AG04449 (cell line): ENCODE measurements at regions not wholly inside any gene's neighbourhood (a gene's known extent, or its start where the extent isn't known, plus 50 kb on each side); places are given as distances from the start of the nearest gene placed in this dataset.

Experiments
- CTCF ChIA-PET: fragments of 350-600 bp; formaldehyde crosslinking; extraction: SDS; loops from one replicate; lab custom pipeline; 2021; ENCODE audit warnings: antibody characterized with exemption; lab: Yijun Ruan, JAX
- POLR2A ChIA-PET: fragments of 400-600, 350-600 bp; formaldehyde crosslinking; extraction: SDS; loops from one replicate; lab custom pipeline; 2020; ENCODE audit warnings: antibody characterized with exemption, inconsistent platforms; lab: Yijun Ruan, JAX
- DNase-seq: peaks from one replicate; pipeline ENCODE4 v3.0.0-alpha.2; 2010; ENCODE audit warnings: low read depth, low spot score
- H3K4me3 ChIP-seq: 2 replicates; pipeline ENCODE4 v1.5.1; 2011; ENCODE audit warnings: low read depth, mild to moderate bottlenecking, control low read depth, low read length
- TF ChIP-seq, protein P1 (sequence below): IDR thresholded peaks from one replicate; pipeline ENCODE4 v1.5.1; 2011; ENCODE audit warnings: mild to moderate bottlenecking, moderate library complexity, low read length, control low read depth, inconsistent platforms; ENCODE audit not compliant: insufficient read depth; ENCODE audit errors: missing control alignments

DNA sequence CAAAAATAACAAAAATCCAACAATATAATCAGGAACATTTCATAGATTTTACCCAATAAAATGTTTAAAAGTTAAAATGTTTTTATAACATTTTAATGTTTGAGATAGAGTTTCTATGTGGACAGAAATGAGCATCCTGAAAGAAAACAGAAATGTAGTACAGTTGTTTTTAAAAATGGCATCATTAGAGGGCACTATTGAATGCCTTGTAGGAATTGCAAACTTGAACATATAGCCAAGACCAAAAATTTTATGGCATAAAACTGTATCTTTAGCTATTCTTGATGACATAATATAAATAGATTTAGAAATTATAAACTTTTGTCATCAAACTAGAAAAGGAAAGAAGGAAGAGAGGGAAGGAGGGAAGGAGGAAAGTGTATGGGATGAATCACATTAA is 1372.7 kb downstream of the GATA3 start:
- ChIA-PET POLR2A (no interaction called here), CTCF (no interaction called here)
- no peak for DNase-seq
- no peak overlapping the region for H3K4me3 ChIP-seq
- TF ChIP-seq, protein P1, sequence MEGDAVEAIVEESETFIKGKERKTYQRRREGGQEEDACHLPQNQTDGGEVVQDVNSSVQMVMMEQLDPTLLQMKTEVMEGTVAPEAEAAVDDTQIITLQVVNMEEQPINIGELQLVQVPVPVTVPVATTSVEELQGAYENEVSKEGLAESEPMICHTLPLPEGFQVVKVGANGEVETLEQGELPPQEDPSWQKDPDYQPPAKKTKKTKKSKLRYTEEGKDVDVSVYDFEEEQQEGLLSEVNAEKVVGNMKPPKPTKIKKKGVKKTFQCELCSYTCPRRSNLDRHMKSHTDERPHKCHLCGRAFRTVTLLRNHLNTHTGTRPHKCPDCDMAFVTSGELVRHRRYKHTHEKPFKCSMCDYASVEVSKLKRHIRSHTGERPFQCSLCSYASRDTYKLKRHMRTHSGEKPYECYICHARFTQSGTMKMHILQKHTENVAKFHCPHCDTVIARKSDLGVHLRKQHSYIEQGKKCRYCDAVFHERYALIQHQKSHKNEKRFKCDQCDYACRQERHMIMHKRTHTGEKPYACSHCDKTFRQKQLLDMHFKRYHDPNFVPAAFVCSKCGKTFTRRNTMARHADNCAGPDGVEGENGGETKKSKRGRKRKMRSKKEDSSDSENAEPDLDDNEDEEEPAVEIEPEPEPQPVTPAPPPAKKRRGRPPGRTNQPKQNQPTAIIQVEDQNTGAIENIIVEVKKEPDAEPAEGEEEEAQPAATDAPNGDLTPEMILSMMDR: no peak

DNA sequence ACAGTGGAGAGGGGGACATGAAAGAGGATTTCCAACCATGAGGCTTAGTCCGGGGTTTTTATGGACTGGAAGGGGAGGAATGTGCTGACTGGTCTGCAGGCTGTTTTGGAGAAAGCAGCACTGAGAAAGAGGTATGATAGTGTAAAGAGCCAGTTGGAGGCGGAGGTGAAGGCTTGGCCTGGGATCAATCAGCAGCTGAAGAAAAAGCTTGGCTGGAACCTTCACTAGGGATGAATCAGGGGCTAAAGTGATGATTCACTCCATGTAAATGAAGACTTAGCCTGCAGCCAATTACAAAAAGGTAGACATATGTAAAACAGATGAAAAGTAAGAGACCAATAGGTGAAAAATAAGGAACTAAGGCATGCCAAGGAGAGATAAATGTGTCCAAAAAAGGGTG is 1382.6 kb downstream of the GATA3 start:
- DNase-seq: no peak
- ChIA-PET CTCF (no interaction called here), POLR2A (no interaction called here)
- no peak overlapping the region for H3K4me3 ChIP-seq
- TF ChIP-seq, protein P1: no peak

DNA sequence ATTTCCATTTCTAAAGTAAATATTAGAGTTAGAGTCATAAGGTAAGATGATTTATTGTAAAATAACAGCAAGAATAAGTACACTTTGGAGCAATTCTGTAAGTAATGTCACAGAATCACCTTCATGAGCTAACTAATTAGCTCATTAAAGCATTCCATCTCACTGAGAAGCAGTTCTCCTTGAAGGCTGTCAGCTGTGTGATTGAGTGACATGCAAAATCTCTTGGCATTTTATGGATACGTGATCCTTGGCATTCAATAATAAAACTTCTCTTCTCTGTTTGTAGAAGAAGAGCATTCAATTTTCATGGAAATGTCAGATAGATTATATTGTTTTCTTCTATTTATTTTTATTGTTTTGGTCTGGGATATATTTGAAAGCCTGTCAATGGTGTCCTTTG is 1389.3 kb downstream of the GATA3 start:
- POLR2A ChIA-PET: no interaction called here

DNA sequence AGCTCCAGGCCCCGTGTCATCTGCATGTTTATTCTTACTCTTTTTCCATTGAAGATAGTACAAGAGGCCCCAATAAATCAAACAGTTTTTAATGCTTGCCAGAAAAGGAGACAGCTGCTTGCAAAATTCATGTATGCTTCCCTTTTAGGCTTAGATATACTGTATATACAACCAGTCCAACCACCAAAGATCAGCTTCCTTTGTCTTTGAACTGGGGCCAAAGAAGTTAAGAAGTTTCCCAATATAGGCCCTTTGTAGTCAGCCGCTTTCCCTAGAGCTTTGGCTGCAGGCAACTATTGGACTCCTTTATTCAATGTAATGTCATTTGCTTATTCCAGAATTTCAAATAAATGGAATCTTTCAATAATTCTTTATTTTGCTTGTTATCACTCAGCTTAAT is 1395.0 kb downstream of the GATA3 start:
- TF ChIP-seq, protein P1: no peak
- H3K4me3 ChIP-seq: no peak overlapping the region
- ChIA-PET POLR2A (no interaction called here), CTCF (no interaction called here)
- no peak for DNase-seq

More for the DNA sequence above, 1389.3 kb downstream of the GATA3 start:
- CTCF ChIA-PET: no interaction called here
- TF ChIP-seq, protein P1: no peak
- H3K4me3 ChIP-seq: no peak overlapping the region
- no peak for DNase-seq

DNA sequence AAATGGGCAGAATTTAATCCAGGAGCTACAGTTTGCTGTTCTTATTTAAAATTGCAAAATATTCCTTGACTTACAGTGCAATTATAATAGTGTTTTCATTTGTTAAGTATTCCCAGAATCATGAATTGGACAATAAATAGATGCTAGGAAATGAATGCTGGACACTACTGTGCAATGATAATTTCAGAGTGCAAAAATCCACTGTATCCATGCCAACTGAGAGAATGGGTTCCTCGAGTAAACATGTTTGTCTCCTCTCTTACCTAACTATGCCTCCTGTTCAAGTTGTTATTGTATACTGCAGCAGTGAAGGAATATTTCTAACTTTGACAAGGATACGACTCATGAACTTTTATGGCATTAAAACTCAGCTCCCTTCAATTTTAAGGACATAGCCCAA is 1396.3 kb downstream of the GATA3 start:
- H3K4me3 ChIP-seq: no peak overlapping the region
- POLR2A ChIA-PET: no interaction called here
- no peak for DNase-seq
- CTCF ChIA-PET: no interaction called here
- TF ChIP-seq, protein P1: no peak

DNA sequence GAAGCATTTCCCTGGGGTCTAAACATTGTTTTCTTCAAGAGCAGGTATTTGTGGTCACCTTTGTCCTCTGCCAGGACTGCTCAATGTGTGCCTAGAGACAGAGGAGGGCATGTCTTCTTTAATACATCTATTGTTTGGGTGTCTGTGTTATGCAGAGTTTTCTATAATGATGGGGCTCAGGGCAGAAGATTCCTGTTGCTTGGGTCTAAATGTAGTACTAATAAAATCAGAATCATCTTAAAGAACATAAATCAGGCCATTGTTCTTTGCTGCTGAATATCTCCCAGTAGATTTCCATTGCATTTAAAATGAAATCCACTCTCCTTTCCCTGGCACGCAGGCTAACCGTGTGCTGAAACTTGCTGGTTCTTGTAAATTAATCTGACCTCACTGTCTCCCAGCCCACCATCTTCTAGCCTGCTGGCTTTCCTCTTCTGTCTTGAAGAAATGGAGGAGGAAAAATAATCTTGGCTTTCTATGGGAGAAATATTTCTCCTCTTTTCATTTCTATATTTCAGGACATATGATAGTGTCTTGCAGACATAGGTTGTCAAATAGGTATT is 1396.8 kb downstream of the GATA3 start:
- no peak for DNase-seq
- ChIA-PET CTCF (no interaction called here), POLR2A (no interaction called here)
- H3K4me3 ChIP-seq: no peak overlapping the region
- TF ChIP-seq, protein P1: no peak
